ENCODE measurements at regions not wholly inside any gene's neighbourhood (a gene's known extent, or its start where the extent isn't known, plus 50 kb on each side); places are given as distances from the start of the nearest gene placed in this dataset.

GRCh38 chr6:165940366-165940765, 227.3 kb downstream of the TBXT start:
- Histone ChIP-seq H3K27me3 (ENCODE audit: control insufficient read depth, insufficient read depth, low read length) (no peaks in the 10 kb centered on the region), H3K4me3 (ENCODE audit: low read depth, low read length) (no peak overlapping the region), H3K36me3 (ENCODE audit: control insufficient read depth, insufficient read depth, low read length) (no peaks in the 10 kb centered on the region)
- no peak for TF ChIP-seq CTCF (IDR thresholded peaks at IDR 0.05; ENCODE audit: insufficient read depth, low read length, severe bottlenecking)
- FAIRE-seq (no peak), DNase-seq (ENCODE audit: low read depth) (no peak)

- no peak for TF ChIP-seq CTCF (IDR thresholded peaks at IDR 0.05; ENCODE audit: insufficient read depth, low read length, severe bottlenecking)
- no peak for DNase-seq (ENCODE audit: low read depth)
- Histone ChIP-seq H3K36me3 (ENCODE audit: control insufficient read depth, insufficient read depth, low read length) (no peaks in the 10 kb centered on the region), H3K27me3 (ENCODE audit: control insufficient read depth, insufficient read depth, low read length) (no peaks in the 10 kb centered on the region), H3K4me3 (ENCODE audit: low read depth, low read length) (no peak overlapping the region)
- FAIRE-seq, result no peak
These were observed 227.9 kb downstream of the TBXT start for GRCh38 chr6:165939601-165940290.

- H3K27me3 ChIP-seq (ENCODE audit: control insufficient read depth, insufficient read depth, low read length), result no peaks in the 10 kb centered on the region
- no peak overlapping the region for H3K4me3 ChIP-seq (ENCODE audit: low read depth, low read length)
- FAIRE-seq (no peak), DNase-seq (ENCODE audit: low read depth) (no peak)
- TF ChIP-seq CTCF (IDR thresholded peaks at IDR 0.05; ENCODE audit: insufficient read depth, low read length, severe bottlenecking), result no peak
- H3K36me3 ChIP-seq (ENCODE audit: control insufficient read depth, insufficient read depth, low read length), result no peaks in the 10 kb centered on the region
These were observed 228.6 kb downstream of the TBXT start for GRCh38 chr6:165939047-165939446.

GRCh38 chr6:165937564-165938358, 229.9 kb downstream of the TBXT start:
- FAIRE-seq (no peak), DNase-seq (ENCODE audit: low read depth) (no peak)
- no peak for TF ChIP-seq CTCF (IDR thresholded peaks at IDR 0.05; ENCODE audit: insufficient read depth, low read length, severe bottlenecking)
- Histone ChIP-seq H3K36me3 (ENCODE audit: control insufficient read depth, insufficient read depth, low read length) (no peaks in the 10 kb centered on the region), H3K27me3 (ENCODE audit: control insufficient read depth, insufficient read depth, low read length) (no peaks in the 10 kb centered on the region), H3K4me3 (ENCODE audit: low read depth, low read length) (no peak overlapping the region)

GRCh38 chr6:165936660-165937059, 231.0 kb downstream of the TBXT start:
- H3K4me3 ChIP-seq (ENCODE audit: low read depth, low read length), result no peak overlapping the region
- TF ChIP-seq CTCF (IDR thresholded peaks at IDR 0.05; ENCODE audit: insufficient read depth, low read length, severe bottlenecking), result no peak
- H3K36me3 ChIP-seq (ENCODE audit: control insufficient read depth, insufficient read depth, low read length), result no peaks in the 10 kb centered on the region
- DNase-seq (ENCODE audit: low read depth), result no peak
- no peak for FAIRE-seq
- no peaks in the 10 kb centered on the region for H3K27me3 ChIP-seq (ENCODE audit: control insufficient read depth, insufficient read depth, low read length)
